Endothelial cell (in vitro differentiated cells): ENCODE measurements at regions not wholly inside any gene's neighbourhood (a gene's known extent, or its start where the extent isn't known, plus 50 kb on each side); places are given as distances from the start of the nearest gene placed in this dataset.

Experiments used
- DNase-seq: peaks from one replicate; pipeline ENCODE4 v3.0.0; 2021; ENCODE audit warnings: low spot score
- H3K27ac Mint-ChIP-seq: one replicate; pipeline ENCODE4 v1.8.0; 2021; ENCODE audit warnings: mixed read lengths, inconsistent platforms; ENCODE audit not compliant: unreplicated experiment
- H3K27me3 Mint-ChIP-seq: one replicate; pipeline ENCODE4 v1.8.0; 2021; ENCODE audit warnings: mild to moderate bottlenecking, moderate library complexity, mixed read lengths, inconsistent platforms; ENCODE audit not compliant: unreplicated experiment
- H3K36me3 Mint-ChIP-seq: one replicate; pipeline ENCODE4 v1.8.0; 2021; ENCODE audit warnings: mild to moderate bottlenecking, low read depth, mixed read lengths, inconsistent platforms; ENCODE audit not compliant: unreplicated experiment
- H3K4me1 Mint-ChIP-seq: one replicate; pipeline ENCODE4 v1.8.0; 2021; ENCODE audit warnings: mild to moderate bottlenecking, mixed read lengths, inconsistent platforms; ENCODE audit not compliant: unreplicated experiment
- H3K4me3 Mint-ChIP-seq: one replicate; pipeline ENCODE4 v1.8.0; 2021; ENCODE audit warnings: mild to moderate bottlenecking, mixed read lengths, inconsistent platforms; ENCODE audit not compliant: unreplicated experiment
- H3K9me3 Mint-ChIP-seq: one replicate; pipeline ENCODE4 v1.8.0; 2021; ENCODE audit warnings: mixed read lengths, inconsistent platforms; ENCODE audit not compliant: unreplicated experiment
- TF ChIP-seq, protein P1 (sequence below): fragments of 200-600 bp; sonication (generic); IDR thresholded peaks from one replicate; pipeline ENCODE4 v1.5.0; 2021; ENCODE audit warnings: antibody characterized with exemption; ENCODE audit not compliant: unreplicated experiment

DNA sequence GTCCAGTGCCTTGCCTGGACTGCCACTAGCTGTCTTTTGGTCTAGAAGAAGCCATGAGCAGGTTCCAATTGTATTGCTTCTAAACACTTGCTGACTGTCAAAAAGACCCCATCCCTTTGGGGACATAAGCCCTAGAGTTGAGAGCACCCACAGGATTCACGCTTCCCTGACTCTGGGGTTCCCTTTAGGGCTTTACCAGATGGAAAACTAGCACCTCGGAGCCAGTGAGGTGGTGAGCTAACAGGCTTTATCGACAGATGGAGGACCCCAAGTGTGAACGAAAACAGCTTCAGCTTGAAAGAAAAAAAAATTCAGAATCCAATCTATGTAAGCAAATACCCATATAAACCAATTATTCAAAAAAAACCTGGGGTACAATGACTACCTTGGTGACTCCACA is 90.8 kb downstream of the NAA11 start:
- H3K27me3 Mint-ChIP-seq = no peaks in the 10 kb centered on the region
- H3K4me1 Mint-ChIP-seq = no peaks in the 10 kb centered on the region
- H3K9me3 Mint-ChIP-seq = no peaks in the 10 kb centered on the region
- no peak for DNase-seq
- H3K36me3 Mint-ChIP-seq = no peaks in the 10 kb centered on the region
- TF ChIP-seq, protein P1, sequence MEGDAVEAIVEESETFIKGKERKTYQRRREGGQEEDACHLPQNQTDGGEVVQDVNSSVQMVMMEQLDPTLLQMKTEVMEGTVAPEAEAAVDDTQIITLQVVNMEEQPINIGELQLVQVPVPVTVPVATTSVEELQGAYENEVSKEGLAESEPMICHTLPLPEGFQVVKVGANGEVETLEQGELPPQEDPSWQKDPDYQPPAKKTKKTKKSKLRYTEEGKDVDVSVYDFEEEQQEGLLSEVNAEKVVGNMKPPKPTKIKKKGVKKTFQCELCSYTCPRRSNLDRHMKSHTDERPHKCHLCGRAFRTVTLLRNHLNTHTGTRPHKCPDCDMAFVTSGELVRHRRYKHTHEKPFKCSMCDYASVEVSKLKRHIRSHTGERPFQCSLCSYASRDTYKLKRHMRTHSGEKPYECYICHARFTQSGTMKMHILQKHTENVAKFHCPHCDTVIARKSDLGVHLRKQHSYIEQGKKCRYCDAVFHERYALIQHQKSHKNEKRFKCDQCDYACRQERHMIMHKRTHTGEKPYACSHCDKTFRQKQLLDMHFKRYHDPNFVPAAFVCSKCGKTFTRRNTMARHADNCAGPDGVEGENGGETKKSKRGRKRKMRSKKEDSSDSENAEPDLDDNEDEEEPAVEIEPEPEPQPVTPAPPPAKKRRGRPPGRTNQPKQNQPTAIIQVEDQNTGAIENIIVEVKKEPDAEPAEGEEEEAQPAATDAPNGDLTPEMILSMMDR = no peak
- no peak overlapping the region for H3K4me3 Mint-ChIP-seq
- no peak overlapping the region for H3K27ac Mint-ChIP-seq

- no peaks in the 10 kb centered on the region for H3K27me3 Mint-ChIP-seq
These were observed 92.0 kb downstream of the NAA11 start for GRCh38 chr4:79233820-79234219.

GRCh38 chr4:79232540-79232939 is 93.3 kb downstream of the NAA11 start:
- no peaks in the 10 kb centered on the region for H3K4me1 Mint-ChIP-seq
- no peaks in the 10 kb centered on the region for H3K9me3 Mint-ChIP-seq
- TF ChIP-seq, protein P1 = no peak
- H3K4me3 Mint-ChIP-seq = no peak overlapping the region
- H3K27me3 Mint-ChIP-seq = no peaks in the 10 kb centered on the region
- no peak for DNase-seq
- no peak overlapping the region for H3K27ac Mint-ChIP-seq
- H3K36me3 Mint-ChIP-seq = no peaks in the 10 kb centered on the region

More at GRCh38 chr4:79233820-79234219, 92.0 kb downstream of the NAA11 start:
- DNase-seq = no peak
- TF ChIP-seq, protein P1 = no peak
- Mint-ChIP-seq H3K4me1 (no peaks in the 10 kb centered on the region), H3K36me3 (no peaks in the 10 kb centered on the region), H3K4me3 (no peak overlapping the region), H3K27ac (no peak overlapping the region), H3K9me3 (no peaks in the 10 kb centered on the region)

- Mint-ChIP-seq H3K9me3 (no peaks in the 10 kb centered on the region), H3K27ac (no peak overlapping the region), H3K27me3 (no peaks in the 10 kb centered on the region), H3K4me1 (no peaks in the 10 kb centered on the region), H3K4me3 (no peak overlapping the region), H3K36me3 (no peaks in the 10 kb centered on the region)
- TF ChIP-seq, protein P1 = no peak
- no peak for DNase-seq
These were observed 98.0 kb downstream of the NAA11 start for GRCh38 chr4:79227860-79228259.

DNA sequence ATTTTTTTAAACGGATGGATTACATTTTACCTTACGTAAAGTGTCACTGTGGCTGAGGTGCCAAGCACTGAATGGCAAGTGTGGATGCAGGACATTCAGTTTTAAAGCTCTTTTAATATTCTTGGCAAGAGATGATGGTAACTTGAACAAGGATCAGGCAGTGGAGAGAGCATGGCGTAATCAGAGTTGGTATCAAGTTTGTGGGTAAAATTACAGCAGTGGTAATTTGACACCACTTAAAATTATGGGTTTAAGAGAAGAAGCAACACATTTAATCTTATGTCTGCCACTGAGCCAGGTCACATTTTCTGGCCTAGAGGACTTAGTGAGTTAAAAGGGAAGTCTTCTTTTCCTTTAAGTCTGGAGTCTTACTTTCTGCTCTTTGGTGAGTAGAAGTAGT is 100.5 kb downstream of the NAA11 start:
- H3K4me1 Mint-ChIP-seq = no peaks in the 10 kb centered on the region
- no peaks in the 10 kb centered on the region for H3K9me3 Mint-ChIP-seq
- no peaks in the 10 kb centered on the region for H3K36me3 Mint-ChIP-seq
- TF ChIP-seq, protein P1 = no peak
- no peak overlapping the region for H3K4me3 Mint-ChIP-seq
- H3K27me3 Mint-ChIP-seq = no peaks in the 10 kb centered on the region
- H3K27ac Mint-ChIP-seq = no peak overlapping the region
- DNase-seq = no peak
